ENCODE measurements at regions not wholly inside any gene's neighbourhood (a gene's known extent, or its start where the extent isn't known, plus 50 kb on each side); places are given as distances from the start of the nearest gene placed in this dataset.
"Not testable (repeated sequence)": the region's sequence is repeated elsewhere in the genome, so short reads cannot be mapped to it uniquely, and the experiment has no call there.

DNA sequence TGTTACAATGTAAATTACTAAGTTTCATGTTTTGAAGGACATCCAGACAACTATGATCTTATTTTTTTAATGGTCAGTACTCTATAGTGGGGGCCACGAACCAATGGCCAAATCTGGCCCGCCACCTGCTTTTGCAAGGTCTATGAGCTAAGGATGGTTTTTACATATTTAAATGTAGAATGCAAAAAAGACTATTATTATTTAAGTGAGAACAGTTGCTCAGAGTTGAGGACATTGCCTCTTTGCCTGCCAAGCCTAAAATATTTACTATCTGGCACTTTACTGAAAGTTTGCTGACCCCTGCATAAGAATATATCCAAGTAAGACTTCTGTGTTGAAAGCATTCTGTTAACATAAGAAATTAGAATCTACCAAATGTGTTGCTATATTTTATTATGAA lies 163.7 kb upstream of the MDFIC2 start:
- no peaks in the 10 kb centered on the region for H3K9me3 ChIP-seq
- no peak overlapping the region for H3K27ac ChIP-seq
- TF ChIP-seq, protein P1, sequence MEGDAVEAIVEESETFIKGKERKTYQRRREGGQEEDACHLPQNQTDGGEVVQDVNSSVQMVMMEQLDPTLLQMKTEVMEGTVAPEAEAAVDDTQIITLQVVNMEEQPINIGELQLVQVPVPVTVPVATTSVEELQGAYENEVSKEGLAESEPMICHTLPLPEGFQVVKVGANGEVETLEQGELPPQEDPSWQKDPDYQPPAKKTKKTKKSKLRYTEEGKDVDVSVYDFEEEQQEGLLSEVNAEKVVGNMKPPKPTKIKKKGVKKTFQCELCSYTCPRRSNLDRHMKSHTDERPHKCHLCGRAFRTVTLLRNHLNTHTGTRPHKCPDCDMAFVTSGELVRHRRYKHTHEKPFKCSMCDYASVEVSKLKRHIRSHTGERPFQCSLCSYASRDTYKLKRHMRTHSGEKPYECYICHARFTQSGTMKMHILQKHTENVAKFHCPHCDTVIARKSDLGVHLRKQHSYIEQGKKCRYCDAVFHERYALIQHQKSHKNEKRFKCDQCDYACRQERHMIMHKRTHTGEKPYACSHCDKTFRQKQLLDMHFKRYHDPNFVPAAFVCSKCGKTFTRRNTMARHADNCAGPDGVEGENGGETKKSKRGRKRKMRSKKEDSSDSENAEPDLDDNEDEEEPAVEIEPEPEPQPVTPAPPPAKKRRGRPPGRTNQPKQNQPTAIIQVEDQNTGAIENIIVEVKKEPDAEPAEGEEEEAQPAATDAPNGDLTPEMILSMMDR (IDR thresholded peaks at IDR 0.05) = no peak
- TF ChIP-seq POLR2A (IDR thresholded peaks at IDR 0.05) = no peak
- H3K4me1 ChIP-seq = no peaks in the 10 kb centered on the region
- DNase-seq = no peak
- H3K4me3 ChIP-seq = no peak overlapping the region
- H3K36me3 ChIP-seq = no peaks in the 10 kb centered on the region
- intact Hi-C loops (cut with DNase I; ENCODE audit: low total_unique reads) = no loop called here
- H3K27me3 ChIP-seq = no peaks in the 10 kb centered on the region

DNA sequence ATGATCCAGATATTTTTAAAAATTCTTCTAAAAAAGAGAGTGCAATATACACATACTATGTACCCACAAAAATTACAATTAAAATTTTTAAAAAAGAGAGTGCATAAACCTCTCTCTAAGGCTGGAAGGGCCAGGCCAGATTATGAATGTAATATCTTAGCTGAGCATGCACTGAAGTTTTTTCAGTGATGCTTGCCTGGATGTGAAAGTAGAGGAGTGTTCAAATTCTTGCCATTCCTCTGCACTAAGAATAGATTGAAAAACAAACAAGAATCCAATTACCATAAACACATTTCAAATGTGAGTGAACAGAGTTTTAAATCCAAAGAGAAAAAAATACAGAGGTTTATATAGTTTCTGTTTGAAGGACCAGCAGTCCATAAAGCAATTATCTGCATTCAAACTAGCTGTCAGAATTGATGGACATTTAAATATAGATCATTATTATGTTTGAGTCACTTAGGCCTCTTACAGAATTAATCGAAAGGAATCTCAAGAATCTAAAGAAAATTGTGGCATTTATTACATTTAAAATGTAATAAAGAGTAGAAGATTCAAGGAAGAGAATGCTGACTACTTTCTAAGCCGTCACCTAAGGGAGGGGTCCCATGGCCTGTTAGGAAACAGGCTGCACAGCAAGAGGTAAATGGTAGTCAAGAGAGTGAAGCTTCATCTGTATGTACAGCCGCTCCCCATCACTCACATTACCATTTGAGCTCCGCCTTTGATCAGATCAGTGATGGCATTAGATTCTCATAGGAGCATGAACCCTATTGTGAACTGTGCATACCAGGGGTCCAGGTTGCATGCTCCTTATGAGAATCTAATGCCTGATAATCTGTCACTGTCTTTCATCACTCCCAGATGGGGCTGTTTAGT lies 159.3 kb upstream of the MDFIC2 start:
- no peak for DNase-seq
- TF ChIP-seq POLR2A (IDR thresholded peaks at IDR 0.05) = no peak
- TF ChIP-seq, protein P1 (IDR thresholded peaks at IDR 0.05) = no peak
- H3K36me3 ChIP-seq = no peaks in the 10 kb centered on the region
- H3K4me1 ChIP-seq = no peaks in the 10 kb centered on the region
- H3K27me3 ChIP-seq = no peaks in the 10 kb centered on the region
- H3K9me3 ChIP-seq = no peaks in the 10 kb centered on the region
- intact Hi-C loops (cut with DNase I; ENCODE audit: low total_unique reads) = no loop called here
- no peak overlapping the region for H3K27ac ChIP-seq
- H3K4me3 ChIP-seq = no peak overlapping the region

DNA sequence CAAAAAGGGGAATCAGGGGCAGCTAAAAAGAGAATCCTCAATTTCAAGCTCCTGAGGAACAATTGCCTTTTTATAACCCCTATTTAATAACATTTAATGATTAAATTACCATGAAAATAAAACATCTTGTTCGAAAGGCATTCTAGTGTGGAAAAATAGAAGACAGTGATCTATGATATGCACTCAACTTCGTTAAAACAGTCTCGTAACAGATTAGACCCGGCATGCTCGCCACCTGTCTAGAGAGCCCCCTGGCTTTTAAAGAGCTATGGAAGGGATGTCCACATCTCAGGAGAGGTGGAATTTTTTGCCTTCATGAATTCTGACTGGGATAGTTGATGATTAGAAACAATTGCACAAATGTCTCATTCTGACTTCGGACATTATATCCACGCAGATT lies 153.7 kb upstream of the MDFIC2 start:
- Histone ChIP-seq H3K4me3 (no peak overlapping the region), H3K27me3 (no peaks in the 10 kb centered on the region), H3K36me3 (no peaks in the 10 kb centered on the region), H3K27ac (no peak overlapping the region), H3K4me1 (no peaks in the 10 kb centered on the region), H3K9me3 (no peaks in the 10 kb centered on the region)
- no peak for DNase-seq
- intact Hi-C loops (cut with DNase I; ENCODE audit: low total_unique reads) = no loop called here
- TF ChIP-seq POLR2A (IDR thresholded peaks at IDR 0.05) = no peak
- TF ChIP-seq, protein P1 (IDR thresholded peaks at IDR 0.05) = no peak

DNA sequence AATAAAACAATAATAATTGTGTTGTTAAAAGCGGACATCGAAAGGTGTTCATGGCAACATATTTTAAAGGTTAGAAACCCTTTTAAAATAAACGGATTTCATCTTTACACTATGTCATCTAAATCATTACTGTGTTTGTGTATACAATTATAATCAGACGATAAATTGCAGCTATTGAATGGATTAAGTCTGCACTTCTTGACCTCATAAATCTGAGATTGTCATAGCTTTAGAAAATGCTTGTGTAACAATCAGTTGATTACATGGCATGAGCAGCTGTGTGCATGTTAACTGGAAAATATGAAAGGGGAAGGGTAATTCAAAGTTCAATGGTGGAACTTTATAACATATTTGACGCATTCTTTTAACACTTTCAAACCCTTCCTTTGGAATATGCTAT lies 152.4 kb upstream of the MDFIC2 start:
- Histone ChIP-seq H3K4me1 (no peaks in the 10 kb centered on the region), H3K36me3 (no peaks in the 10 kb centered on the region), H3K4me3 (no peak overlapping the region), H3K9me3 (no peaks in the 10 kb centered on the region), H3K27me3 (no peaks in the 10 kb centered on the region), H3K27ac (no peak overlapping the region)
- no peak for TF ChIP-seq POLR2A (IDR thresholded peaks at IDR 0.05)
- TF ChIP-seq, protein P1 (IDR thresholded peaks at IDR 0.05) = no peak
- intact Hi-C loops (cut with DNase I; ENCODE audit: low total_unique reads) = no loop called here
- DNase-seq = no peak

DNA sequence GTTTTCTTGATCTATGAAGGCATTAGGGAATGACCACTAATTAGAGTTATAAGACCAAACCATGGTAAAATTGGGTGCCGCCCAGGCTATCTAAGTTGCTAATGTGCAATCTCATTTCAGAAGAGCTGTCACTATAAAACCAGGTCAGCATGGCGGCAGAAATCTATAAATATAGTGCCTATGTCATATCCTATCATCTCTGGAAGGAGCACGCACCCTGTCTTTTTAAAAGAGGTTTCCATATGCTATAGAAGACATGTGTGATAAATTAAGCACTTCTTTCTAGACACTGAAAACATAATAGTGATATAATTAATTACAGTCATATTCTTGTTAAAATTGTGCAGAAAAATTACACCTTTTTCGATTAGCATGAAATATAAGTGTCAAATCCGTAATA lies 152.0 kb upstream of the MDFIC2 start:
- TF ChIP-seq POLR2A (IDR thresholded peaks at IDR 0.05) = no peak
- TF ChIP-seq, protein P1 (IDR thresholded peaks at IDR 0.05) = no peak
- Histone ChIP-seq H3K36me3 (no peaks in the 10 kb centered on the region), H3K9me3 (no peaks in the 10 kb centered on the region), H3K27ac (no peak overlapping the region), H3K4me1 (no peaks in the 10 kb centered on the region), H3K27me3 (no peaks in the 10 kb centered on the region), H3K4me3 (no peak overlapping the region)
- intact Hi-C loops (cut with DNase I; ENCODE audit: low total_unique reads) = no loop called here
- DNase-seq = no peak

DNA sequence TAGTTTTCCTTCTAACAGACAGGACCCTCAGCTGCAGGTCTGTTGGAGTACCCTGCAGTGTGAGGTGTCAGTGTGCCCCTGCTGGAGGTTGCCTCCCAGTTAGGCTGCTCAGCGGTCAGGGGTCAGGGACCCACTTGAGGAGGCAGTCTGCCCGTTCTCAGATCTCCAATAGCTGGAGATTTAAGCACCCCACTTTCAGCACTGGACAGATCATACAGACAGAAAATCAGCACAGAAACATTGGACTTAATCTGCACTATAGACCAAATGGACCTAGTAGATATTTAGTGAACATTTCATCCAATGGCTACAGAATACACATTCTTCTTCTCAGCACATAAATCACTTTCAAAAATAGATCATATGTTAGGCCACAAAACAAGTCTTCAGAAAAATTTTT lies 137.8 kb upstream of the MDFIC2 start:
- H3K27me3 ChIP-seq; H3K4me1 ChIP-seq; DNase-seq; intact Hi-C loops (cut with DNase I; ENCODE audit: low total_unique reads); H3K36me3 ChIP-seq; H3K27ac ChIP-seq; H3K9me3 ChIP-seq; H3K4me3 ChIP-seq: not testable (repeated sequence)

DNA sequence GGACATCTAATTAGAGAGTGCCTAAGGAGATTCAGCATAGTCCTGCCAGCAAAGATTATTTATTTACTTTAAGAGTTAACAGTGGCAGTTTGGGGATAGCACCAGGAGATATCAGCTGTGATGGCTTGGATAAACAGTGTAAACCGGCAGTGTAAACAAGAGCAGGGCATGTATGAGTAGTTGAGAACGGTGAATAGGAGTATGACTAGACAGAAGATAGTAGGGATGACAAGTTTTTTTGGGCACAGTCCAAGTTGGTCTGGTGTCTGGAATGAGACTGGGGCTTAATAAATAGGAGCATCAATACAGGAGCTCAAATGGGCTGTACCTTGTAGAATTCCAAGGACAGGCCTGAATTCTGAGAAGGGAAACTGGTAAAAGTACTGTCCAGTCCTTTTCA lies 123.0 kb upstream of the MDFIC2 start:
- H3K27ac ChIP-seq; H3K4me3 ChIP-seq; DNase-seq; H3K9me3 ChIP-seq; H3K27me3 ChIP-seq; H3K36me3 ChIP-seq; H3K4me1 ChIP-seq; intact Hi-C loops (cut with DNase I; ENCODE audit: low total_unique reads): not testable (repeated sequence)

All from uterus (tissue), 3 donors.